NCI-H2171 (cell line): ENCODE measurements at regions not wholly inside any gene's neighbourhood (a gene's known extent, or its start where the extent isn't known, plus 50 kb on each side); places are given as distances from the start of the nearest gene placed in this dataset.
A peak's percentile ranks its signal among the peaks of the same experiment; 100 is the strongest.

ENCODE experiments used
- DNase-seq: peaks from one replicate; lab custom pipeline; 2025; lab: John Stamatoyannopoulos, UW

- DNase-seq: no peak
These were observed 275.9 kb upstream of the WWC1 start for GRCh38 chr5:168015506-168015905.

DNA sequence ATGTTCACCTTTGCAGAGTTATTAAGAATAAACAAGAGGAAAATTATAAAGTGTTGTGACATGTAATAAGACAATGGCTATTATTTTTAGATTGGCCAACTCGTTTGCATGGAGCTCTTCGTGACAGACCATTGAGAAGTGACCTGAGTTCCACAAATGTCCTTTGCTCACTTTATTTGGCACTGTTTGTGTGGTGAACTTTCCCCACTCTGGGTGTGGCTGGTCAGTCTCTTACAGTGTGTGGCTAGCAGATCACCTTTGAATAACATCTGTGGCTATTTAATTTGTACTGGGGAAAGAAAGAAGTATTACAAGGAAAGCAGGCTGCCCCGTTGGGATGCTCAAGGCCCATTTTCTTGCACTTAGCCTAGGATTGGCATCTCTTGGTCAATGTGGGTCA is 274.1 kb upstream of the WWC1 start:
- DNase-seq: no peak

DNA sequence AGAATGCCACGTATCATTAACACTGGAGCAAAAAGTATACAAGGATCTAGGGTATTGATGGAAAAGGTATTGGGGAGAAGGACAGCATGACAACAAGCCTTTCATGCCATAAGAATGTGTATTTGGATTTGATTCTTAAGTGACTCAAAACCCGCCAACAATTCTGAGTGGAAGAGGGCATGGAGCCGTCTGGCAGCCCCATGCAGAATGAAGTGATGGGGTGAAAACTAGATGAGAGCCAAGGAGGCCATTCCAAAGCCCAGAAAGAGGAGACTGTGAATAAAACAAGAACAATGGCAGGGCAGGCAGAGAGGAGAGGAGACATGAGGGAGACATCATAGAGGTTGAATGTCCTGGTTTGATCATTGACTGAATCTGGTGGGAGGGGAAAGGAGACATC is 272.3 kb upstream of the WWC1 start:
- DNase-seq: no peak

DNA sequence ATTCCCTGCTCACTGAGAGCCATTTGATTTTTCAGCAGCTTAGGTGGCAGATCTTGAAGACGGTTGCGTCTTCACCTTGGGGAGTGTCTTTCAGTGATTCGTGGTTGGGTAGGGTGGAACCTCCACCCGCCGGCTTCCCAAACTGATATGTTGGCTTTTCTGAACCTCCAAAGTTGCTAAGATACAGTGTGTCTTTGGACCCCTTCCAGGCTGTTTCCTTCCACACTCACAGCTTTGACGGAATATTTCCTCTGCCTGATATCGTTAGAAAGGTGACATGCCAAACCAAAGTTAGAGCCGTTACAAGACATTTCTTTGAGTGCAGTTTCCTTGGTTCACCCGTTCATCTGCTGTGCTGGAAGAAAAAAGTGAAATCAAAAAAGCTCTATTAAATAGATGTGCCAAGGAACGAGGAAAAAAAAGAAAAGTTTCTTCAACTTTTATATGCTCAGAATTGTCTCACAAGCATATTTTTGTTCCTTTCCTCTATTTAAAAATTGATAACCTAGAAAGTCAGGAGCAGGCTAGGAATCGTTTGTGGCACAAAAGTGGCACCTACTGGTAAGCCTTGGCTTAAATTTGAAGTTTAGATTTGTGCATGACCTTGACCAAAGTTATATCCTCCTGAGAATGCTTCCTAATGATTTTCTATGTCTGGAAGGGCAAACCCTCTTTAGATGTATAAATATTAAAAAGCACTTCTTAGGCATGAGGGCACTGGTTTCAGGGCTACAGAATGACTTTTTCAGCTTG is 270.7 kb upstream of the WWC1 start:
- DNase-seq: no peak

DNA sequence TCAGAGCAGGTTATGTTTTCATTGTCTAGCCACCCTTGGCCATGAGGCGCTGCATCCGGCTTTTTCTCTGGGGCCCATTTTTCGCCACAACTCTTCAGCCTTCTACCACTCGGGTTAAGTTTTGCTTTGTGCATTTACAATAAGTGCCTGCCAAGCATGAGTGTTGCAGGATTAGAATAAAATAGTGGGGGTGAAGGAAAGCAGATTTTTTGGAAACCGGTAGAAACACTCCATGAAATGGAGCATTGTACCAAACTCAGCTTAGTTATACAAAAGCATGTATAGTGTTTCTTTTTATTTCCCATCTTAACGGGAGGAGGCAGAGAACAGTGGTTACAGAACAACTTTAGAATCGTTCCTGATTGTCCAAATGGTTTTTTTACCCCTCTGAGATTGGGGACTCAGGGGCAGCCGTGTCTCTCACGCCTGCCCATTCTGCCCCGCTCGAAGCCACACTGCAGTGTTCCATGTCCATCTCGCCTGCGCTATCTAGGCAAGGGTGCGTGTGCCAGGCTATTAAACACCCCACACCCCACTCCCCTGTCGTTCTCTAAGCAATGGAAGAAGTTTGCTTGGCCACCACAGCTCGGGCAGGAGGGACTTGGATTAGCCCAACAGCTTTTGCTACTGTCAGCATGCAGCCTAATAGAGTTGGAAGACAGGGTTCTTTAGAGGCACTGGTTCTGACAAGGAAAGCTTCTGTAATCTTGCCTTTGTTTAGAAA is 268.8 kb upstream of the WWC1 start:
- DNase-seq: no peak

- no peak for DNase-seq
These were observed 268.3 kb upstream of the WWC1 start for GRCh38 chr5:168023191-168023590.

GRCh38 chr5:168024306-168024705 is 267.1 kb upstream of the WWC1 start:
- DNase-seq: no peak

DNA sequence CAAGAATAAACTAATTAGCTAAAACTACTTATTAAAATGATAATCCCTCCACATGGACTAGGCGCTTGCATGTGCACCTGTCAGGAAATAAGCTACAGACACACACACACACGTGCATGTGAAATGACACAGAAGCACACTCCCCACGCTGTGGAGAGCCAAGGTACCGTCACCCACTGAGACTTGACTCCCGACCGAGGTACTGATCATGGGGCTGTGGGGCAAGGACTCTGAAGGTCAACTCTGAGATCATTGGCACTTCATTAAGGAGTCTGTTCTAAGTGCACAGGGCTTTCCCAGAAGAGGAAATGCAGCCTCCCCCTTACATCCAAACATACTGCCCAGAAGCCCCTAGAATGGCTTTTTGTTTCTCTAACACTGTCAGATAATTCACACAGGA is 264.4 kb upstream of the WWC1 start:
- no peak for DNase-seq

DNA sequence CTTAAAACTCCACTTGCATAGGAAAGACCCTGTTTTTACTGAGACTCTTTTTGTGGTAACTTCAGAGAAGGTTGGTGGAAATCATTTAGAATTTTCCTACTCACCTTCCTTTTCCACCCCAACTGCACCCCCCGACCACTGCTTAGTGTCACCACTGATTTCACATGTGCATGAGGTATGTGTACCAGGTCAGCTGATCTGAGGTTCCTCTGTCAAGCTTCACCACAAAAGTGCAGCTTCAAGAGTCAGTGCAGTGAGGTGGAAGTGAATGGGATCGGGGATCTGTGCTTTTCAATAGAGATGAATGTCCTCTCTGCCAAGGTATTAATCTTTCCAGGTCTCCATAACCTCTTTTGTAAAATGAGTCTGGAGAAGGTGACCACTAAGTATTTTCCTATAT is 260.5 kb upstream of the WWC1 start:
- no peak for DNase-seq

- no peak for DNase-seq
These were observed 259.8 kb upstream of the WWC1 start for GRCh38 chr5:168031614-168032013.

- no peak for DNase-seq
These were observed 252.4 kb upstream of the WWC1 start for GRCh38 chr5:168039039-168039438.

- DNase-seq: peak; percentile 14
These were observed 251.7 kb upstream of the WWC1 start for GRCh38 chr5:168039566-168040248.

- no peak for DNase-seq
These were observed 249.9 kb upstream of the WWC1 start for GRCh38 chr5:168041583-168041982.

- DNase-seq: no peak
These were observed 249.0 kb upstream of the WWC1 start for GRCh38 chr5:168042284-168043068.

DNA sequence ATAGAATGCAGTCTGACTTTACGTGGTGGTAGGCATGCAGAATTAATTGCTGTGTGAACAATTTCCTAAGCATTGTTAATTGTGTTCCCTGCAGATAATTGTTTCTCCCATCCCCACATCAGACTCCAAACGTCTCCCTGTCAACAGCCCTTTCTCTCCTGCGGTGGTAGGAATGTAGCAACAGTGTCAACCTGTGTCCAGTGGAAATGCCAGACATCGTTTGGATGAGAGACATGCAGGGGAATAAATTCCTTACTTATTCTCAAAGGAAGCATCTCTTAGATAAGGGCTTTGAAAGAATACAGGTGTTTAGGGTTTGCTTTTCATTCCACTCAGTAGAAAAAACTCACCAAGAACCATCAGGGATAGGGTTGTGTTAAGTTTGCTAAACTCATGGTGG is 245.3 kb upstream of the WWC1 start:
- DNase-seq: no peak

DNA sequence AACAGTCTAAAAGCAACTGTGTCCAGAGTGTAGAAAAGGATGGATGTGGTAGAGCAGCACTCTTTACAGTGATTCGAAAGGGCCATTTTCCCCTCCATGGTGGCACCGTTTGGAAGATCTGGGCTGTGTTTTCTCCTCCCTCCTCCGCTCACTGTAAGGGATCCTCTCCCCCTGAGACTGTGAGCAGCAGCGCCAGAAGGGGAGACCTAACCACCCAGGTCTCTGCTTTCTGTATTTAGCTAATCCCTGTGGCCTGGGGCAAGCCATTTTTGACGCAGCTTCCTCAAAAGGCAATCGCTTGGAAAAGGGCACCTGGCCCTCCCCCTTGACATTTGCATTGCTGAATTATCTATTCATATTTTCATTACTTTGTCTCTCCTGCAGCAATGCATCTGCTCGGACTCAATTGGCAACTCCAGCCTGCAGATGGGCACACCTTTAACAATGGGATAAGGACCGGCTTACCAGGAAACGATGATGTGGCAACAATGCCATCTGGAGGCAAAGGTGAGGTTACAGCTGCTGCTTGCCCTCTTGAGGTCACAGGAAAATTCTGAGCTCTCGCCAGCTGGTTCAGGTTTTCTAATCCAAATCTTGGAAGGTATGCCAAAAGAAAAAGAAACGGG is 244.3 kb upstream of the WWC1 start:
- peak; percentile 61 for DNase-seq

DNA sequence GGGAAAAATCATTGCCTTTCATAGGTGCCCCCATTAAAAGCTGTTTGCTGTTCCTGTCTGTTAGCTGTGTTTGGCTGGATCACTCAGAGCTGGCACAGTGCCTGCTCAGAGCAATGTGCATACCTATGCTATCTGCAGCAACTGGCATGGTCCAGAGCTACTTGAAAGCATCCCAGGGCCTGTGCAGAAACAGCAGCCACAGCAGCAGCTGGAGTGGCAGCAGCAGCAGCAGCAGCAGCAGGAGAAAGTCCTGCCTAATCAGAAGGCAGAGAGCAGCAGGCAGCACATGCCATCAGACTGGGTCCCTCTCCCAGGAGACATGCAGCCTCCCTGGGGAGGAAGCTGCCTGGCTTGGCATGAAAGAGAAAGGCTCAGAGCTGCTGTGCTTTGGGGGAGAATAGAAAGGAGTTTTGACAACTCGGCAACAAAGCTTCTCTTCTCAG is 243.8 kb upstream of the WWC1 start:
- peak; percentile 61 for DNase-seq

DNA sequence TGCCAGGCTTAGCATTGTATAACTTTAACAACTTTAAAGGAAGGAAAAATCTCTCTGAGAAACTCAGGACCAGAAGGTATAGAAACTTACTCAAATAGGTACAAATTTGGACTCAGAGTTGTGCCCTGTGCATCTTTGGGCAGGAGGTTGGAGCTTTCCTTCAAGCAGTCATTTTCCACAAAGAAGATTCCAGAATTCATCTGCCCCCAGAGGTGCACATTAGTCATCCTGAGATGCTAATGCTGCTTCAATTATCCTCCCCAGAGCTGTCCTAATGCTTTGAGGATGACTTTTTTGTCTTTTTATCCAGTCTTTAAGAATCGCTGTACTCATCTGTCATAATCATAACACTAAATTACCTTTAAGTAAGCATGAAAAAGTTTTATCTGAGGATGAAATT is 243.0 kb upstream of the WWC1 start:
- DNase-seq: no peak

DNA sequence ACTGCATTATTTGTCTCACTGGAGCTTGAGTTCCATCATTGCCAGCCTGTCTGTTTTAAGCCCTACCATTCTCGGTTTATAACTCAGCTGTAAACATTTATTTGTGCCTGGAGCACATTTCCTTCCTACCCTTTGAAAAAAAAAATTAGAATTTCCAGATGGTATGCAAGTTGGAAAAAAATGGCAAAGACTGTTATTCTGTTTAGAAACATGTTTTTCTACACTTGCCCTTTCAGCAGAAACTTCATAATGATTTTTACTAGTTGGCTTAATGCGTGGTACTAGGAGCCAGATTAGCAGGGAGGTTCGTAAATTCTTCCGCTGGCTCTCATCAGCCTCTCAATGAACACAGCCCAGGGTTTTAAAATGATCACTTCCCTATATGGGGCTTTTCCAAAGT is 238.8 kb upstream of the WWC1 start:
- no peak for DNase-seq

DNA sequence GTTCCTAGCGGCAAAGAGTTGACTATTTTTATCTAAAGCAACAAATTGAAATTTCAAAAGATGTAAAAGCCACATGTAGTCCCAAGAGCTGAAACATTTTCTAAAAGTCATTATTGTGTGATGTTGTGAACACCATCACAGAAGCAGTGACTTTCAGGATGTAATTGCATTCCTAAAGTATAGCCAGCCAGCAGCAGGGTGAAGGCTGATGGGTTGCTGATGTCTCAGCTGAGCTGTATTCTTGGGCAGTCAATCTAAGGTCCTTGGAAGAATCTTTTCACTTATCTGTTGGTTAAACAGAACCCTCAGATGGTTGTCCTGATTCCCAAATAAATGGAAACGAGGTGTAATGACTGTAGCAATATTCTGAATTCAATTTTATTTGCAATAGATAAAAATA is 237.4 kb upstream of the WWC1 start:
- no peak for DNase-seq

- no peak for DNase-seq
These were observed 236.2 kb upstream of the WWC1 start for GRCh38 chr5:168055141-168055683.

DNA sequence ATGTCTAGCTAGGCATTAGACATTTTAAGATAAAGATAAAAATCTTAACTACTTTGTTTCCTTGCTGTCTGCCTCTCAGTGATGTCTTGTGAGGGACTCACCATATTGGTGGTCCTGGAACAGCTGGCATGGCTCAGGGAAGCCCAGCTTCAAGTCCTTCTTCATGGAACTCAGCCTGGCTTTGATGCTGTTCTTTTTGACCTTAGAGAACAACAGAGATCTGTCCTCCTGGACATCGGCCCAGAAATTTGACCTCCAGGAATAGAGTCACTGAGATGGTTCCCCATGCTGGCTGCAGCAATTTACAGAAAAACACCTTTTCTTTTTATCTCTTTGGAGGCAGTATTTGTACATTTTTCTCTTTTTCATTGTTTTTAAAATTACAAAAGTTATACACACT is 235.5 kb upstream of the WWC1 start:
- no peak for DNase-seq
